ENCODE measurements at regions not wholly inside any gene's neighbourhood (a gene's known extent, or its start where the extent isn't known, plus 50 kb on each side); places are given as distances from the start of the nearest gene placed in this dataset.

GRCh38 chr21:38930066-38930465 is 124.3 kb downstream of the ETS2 start:
- TF ChIP-seq CTCF (conservative IDR thresholded peaks at IDR 0.05), result no peak
- no peak for TF ChIP-seq EZH2 (IDR thresholded peaks at IDR 0.05; ENCODE audit: low read depth)

All from PC-9 (cell line).